GM12892 (cell line): ENCODE measurements at regions not wholly inside any gene's neighbourhood (a gene's known extent, or its start where the extent isn't known, plus 50 kb on each side); places are given as distances from the start of the nearest gene placed in this dataset.

Source experiments
- POLR2A ChIP-seq: IDR thresholded peaks from 2 replicates; pipeline ENCODE4 v1.6.1; 2011; ENCODE audit warnings: low read depth, low read length, control low read depth
- POLR2AphosphoS5 ChIP-seq: IDR thresholded peaks from 2 replicates; pipeline ENCODE4 v1.6.1; 2011; ENCODE audit warnings: low read depth, low read length, control low read depth
- TAF1 ChIP-seq: IDR thresholded peaks from 2 replicates; pipeline ENCODE4 v1.6.1; 2011; ENCODE audit warnings: low read depth, mild to moderate bottlenecking, control low read depth, low read length, borderline replicate concordance

DNA sequence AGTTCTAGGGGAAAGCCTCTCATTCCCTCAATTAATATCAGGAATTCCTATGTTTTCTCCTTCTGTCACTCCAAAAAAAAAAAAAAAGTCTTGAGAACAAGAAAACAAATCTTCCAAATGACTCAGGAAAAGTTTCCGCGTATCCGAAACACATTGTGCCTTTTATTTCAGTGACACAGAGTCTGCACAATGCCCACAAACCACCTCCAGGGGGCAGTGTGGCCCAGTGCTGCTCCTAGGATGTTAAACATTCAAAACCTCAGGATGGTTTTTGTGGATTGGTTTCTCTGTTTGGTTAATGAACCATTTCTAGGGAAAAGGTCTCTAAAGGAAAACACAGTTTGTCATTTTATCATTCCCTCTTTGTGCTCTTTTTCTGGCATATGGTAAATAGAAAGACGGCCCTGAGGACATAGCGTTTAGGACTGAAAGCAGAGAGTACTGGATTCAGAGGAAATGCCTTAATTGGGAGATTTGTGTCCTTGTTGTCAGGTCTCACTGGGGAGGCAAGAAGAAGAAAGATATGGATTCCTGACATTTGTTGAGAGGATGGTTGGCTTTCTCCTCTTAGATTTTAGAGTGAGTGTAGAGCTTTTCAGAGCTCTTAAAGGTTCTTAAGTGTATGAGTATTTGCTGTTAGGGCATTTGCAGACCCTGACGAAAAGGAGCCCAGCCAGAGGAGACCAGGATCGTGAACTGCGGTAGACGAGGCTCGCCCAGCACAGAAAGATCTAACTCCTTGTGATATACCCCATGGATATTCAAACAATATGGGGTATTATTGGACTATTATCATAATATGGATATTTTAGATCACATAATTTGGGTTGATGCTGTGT lies 65.7 kb upstream of the MAP9 start:
- no peak for TF ChIP-seq POLR2AphosphoS5
- TF ChIP-seq POLR2A = no peak
- TF ChIP-seq TAF1 = no peak
